T47D (cell line): ENCODE measurements at regions not wholly inside any gene's neighbourhood (a gene's known extent, or its start where the extent isn't known, plus 50 kb on each side); places are given as distances from the start of the nearest gene placed in this dataset.

Experiments
- DNase-seq, 2 experiments: peaks; one replicate each; pipeline versions ENCODE4 v3.0.0 to v3.0.0-alpha.2; 2011 to 2012; ENCODE audit warnings: low read depth in 1 of 2, low spot score in 1 of 2
- JUND ChIP-seq: IDR thresholded peaks from 2 replicates; pipeline ENCODE4 v1.6.1; 2012; ENCODE audit warnings: low read depth
- in situ Hi-C: cut with HindIII; loops from 2 replicates; pipeline ENCODE4 v1.10.0; 2016; ENCODE audit warnings: low sequenced_read_pairs, low pct_unique_long_range_greater_than_20kb

DNA sequence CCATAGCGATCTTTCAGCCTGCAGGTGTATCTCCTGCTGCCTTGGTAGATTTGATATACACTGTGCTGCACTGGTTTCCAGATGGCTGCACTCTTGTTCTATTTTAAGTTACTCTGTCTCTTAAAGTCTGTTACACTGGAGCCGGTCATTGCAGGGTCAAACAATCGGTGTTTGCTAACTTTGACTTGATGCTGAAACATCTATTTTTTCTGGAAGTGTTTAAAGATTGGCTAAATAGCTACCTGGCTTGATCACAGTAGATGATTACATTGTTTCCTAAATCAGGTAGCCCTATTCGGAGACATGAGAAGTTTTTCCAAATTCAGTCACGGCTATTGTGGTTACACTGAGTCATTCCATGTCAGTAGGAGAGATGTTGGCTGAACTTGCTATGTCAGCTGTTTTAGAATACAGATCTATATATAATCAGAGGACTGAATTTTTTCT, 574.8 kb downstream of the ETV1 start:
- in situ Hi-C loops, result no loop called here
- no peak for TF ChIP-seq JUND
- peak in 1 of 2 experiments; percentile 63 for DNase-seq

- in situ Hi-C loops, result no loop called here
- TF ChIP-seq JUND, result no peak
- DNase-seq, result no peak
These were observed 573.4 kb downstream of the ETV1 start for GRCh38 chr7:13416071-13416470.

- no peak for DNase-seq
- TF ChIP-seq JUND, result no peak
- in situ Hi-C loops, result no loop called here
These were observed 572.9 kb downstream of the ETV1 start for GRCh38 chr7:13416544-13416943.

GRCh38 chr7:13420726-13421125, 568.7 kb downstream of the ETV1 start:
- no peak for TF ChIP-seq JUND
- DNase-seq, result no peak
- in situ Hi-C loops, result no loop called here

- in situ Hi-C loops, result no loop called here
- DNase-seq, result no peak
- TF ChIP-seq JUND, result no peak
These were observed 567.7 kb downstream of the ETV1 start for GRCh38 chr7:13421776-13422175.

DNA sequence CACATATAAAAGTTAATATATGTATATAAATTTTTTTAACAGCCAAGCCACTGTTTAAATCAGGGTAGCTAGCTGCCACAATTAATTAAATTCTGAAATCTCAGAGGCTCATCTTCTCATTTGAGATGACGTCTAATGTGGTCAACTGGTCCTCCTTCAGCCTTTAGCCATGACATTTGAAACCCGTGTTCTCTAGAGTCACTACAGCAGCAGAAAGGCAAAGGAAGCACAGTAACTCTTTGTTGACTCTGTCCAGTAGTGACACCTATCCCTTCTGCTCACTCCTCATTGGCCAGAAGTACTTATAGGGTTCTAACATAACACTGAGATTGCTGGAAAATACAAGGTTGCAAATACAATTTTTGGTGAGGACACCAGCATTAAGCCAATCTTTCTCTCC, 555.5 kb downstream of the ETV1 start:
- no peak for DNase-seq
- no peak for TF ChIP-seq JUND

GRCh38 chr7:13442226-13442625, 547.2 kb downstream of the ETV1 start:
- in situ Hi-C loops, result no loop called here
- TF ChIP-seq JUND, result no peak
- DNase-seq, result no peak

More for the DNA sequence above, 555.5 kb downstream of the ETV1 start:
- in situ Hi-C loops, result no loop called here

- in situ Hi-C loops, result no loop called here
- DNase-seq, result no peak
- TF ChIP-seq JUND, result no peak
These were observed 541.8 kb downstream of the ETV1 start for GRCh38 chr7:13447637-13448036.

- TF ChIP-seq JUND, result no peak
- in situ Hi-C loops, result no loop called here
- DNase-seq, result no peak
These were observed 541.2 kb downstream of the ETV1 start for GRCh38 chr7:13448243-13448642.

GRCh38 chr7:13449460-13449859, 540.0 kb downstream of the ETV1 start:
- no peak for DNase-seq
- in situ Hi-C loops, result no loop called here
- no peak for TF ChIP-seq JUND

- in situ Hi-C loops, result no loop called here
- no peak for TF ChIP-seq JUND
- no peak for DNase-seq
These were observed 534.4 kb downstream of the ETV1 start for GRCh38 chr7:13454916-13455592.

DNA sequence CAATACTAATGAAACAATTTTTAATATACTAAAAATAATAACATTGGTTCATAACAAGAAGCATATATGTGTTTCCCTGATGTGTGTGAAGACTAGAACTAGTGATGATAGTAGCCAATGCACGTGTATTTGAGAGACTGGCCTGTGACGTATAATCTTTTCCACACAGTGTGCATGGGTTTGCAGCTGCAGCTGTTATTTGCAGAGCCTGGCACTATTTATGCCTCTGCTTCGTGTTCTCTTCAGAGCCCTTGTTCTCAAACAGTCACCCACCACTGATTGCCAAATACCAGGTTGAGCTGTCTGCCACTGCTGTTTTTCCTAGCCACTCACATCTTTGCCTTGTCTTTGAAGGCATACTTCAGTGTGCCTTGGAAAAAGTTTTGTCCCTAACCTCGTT, 531.7 kb downstream of the ETV1 start:
- DNase-seq, result no peak
- TF ChIP-seq JUND, result no peak
- in situ Hi-C loops, result no loop called here

DNA sequence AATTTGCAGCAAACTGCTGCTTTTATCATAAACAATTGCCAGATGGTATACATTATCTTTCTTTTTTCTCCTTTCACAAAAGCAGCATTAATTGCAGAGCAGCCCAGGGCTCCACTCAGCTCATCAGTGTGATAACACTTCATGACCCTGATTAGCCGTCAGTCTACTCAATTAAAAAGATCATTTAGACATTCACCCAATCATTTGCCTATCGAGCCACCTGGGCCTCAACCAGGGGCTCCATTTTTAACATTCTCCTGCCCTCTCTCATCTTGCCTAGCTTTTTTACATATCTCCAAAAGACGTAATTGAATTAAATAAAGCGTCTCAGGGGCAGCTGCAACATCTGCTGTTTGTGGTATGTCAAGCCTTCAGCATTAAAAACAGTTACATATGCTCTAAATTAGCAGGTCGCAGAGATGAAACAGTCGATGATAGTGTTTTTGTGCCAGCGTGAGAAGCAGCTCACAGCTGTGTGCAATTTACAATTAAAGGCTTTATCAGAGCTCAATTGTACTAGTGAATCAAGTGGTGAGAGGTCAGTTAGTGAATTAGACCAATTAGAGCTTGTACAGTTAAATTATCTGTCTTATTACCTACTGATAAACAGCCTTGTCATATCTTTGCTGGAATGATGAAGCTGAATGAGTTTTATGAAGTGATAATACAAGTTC, 522.5 kb downstream of the ETV1 start:
- no peak for TF ChIP-seq JUND
- no peak for DNase-seq
- in situ Hi-C loops, result no loop called here
